HCT116 (cell line): ENCODE measurements at regions not wholly inside any gene's neighbourhood (a gene's known extent, or its start where the extent isn't known, plus 50 kb on each side); places are given as distances from the start of the nearest gene placed in this dataset.

Experiments
- ATAC-seq: fragments of 200-7000 bp; cut with Tn5 transposase; 2 replicates; pipeline ENCODE4 v1.9.1; 2020; ENCODE audit warnings: mild to moderate bottlenecking, moderate library complexity
- BruUV-seq: library from RNA; stranded (reverse); fragments of 400-500 nt; replicated peaks from 2 replicates; lab custom pipeline; 2021; lab: Mats Ljungman, UMichigan
- CTCF ChIA-PET: fragments of 300-600 bp; sonication (Branson Sonifier 250); formaldehyde crosslinking; loops from one replicate; lab custom pipeline; 2021; ENCODE audit warnings: antibody characterized with exemption; lab: Charles Lee
- POLR2A ChIA-PET: fragments of 300-600, 350-600 bp; sonication (Branson Sonifier 250); formaldehyde crosslinking; loops from one replicate; lab custom pipeline; 2021; ENCODE audit warnings: antibody characterized with exemption; lab: Charles Lee
- RAD21 ChIA-PET, 2 experiments: fragments of 300-600 bp; sonication (Branson Sonifier 250); formaldehyde crosslinking; loops; one replicate each; lab custom pipeline; 2023; ENCODE audit warnings: low total read pairs in 2 of 2; ENCODE audit not compliant: uncharacterized antibody in 2 of 2, unreplicated experiment in 2 of 2, low non-redundant PET in 1 of 2; lab: Charles Lee
- DNase-seq: peaks from one replicate; pipeline ENCODE4 v3.0.0-alpha.2; 2010; ENCODE audit warnings: low read depth, low spot score
- H2AFZ ChIP-seq: fragments of 200-600 bp; shearing (Covaris generic), sonication (generic); 2 replicates; pipeline ENCODE4 v1.6.1; 2017; ENCODE audit warnings: low read depth, mixed run types, mixed read lengths, antibody characterized with exemption, low read length; ENCODE audit not compliant: poor library complexity, severe bottlenecking
- H3K27ac ChIP-seq: 2 replicates; pipeline ENCODE4 v1.5.1; 2012; ENCODE audit warnings: low read depth, low read length
- H3K27me3 ChIP-seq: fragments of 200-600 bp; sonication (generic); 2 replicates; pipeline ENCODE4 v1.6.1; 2016; ENCODE audit warnings: mixed run types, low read length, mixed read lengths; ENCODE audit not compliant: insufficient read depth
- H3K36me3 ChIP-seq, 2 experiments: fragments of 200-500 bp in 1 of 2; fragments of 200-600 bp in 1 of 2; sonication (Bioruptor generic) in 1 of 2; sonication (generic) in 1 of 2; 2 replicates each; pipeline versions ENCODE4 v1.5.1 to v1.6.1; 2014 to 2016; ENCODE audit warnings: low read length in 2 of 2, inconsistent platforms in 1 of 2, mixed read lengths in 1 of 2, mixed run types in 1 of 2; ENCODE audit not compliant: insufficient read depth in 2 of 2, control insufficient read depth in 1 of 2
- H3K4me1 ChIP-seq, 2 experiments: fragments of 200-600 bp in 1 of 2; sonication (generic) in 1 of 2; 2 replicates each; pipeline versions ENCODE4 v1.5.1 to v1.6.1; 2012 to 2017; ENCODE audit warnings: low read length in 2 of 2, inconsistent platforms in 1 of 2, mild to moderate bottlenecking in 1 of 2, mixed read lengths in 1 of 2, mixed run types in 1 of 2, moderate library complexity in 1 of 2; ENCODE audit not compliant: insufficient read depth in 2 of 2, control insufficient read depth in 1 of 2
- H3K4me2 ChIP-seq: fragments of 200-600 bp; sonication (generic); 2 replicates; pipeline ENCODE4 v1.6.1; 2017; ENCODE audit warnings: mixed run types, low read length, mixed read lengths
- H3K4me3 ChIP-seq, 2 experiments: fragments of 200-600 bp in 1 of 2; sonication (generic) in 1 of 2; replicated peaks in 1 of 2; 2 replicates each; pipeline ENCODE4 v1.5.1; 2011 to 2016; ENCODE audit warnings: low read length in 2 of 2, control low read depth in 1 of 2, low read depth in 1 of 2, mild to moderate bottlenecking in 1 of 2, mixed read lengths in 1 of 2, mixed run types in 1 of 2
- H3K79me2 ChIP-seq: fragments of 200-600 bp; sonication (generic); 2 replicates; pipeline ENCODE4 v1.6.1; 2017; ENCODE audit warnings: mild to moderate bottlenecking, mixed run types, low read length, moderate library complexity, mixed read lengths; ENCODE audit not compliant: insufficient read depth
- H3K9ac ChIP-seq: fragments of 200-600 bp; sonication (generic); 2 replicates; pipeline ENCODE4 v1.6.1; 2016; ENCODE audit warnings: low read length, mixed read lengths
- H3K9me2 ChIP-seq: fragments of 200-600 bp; sonication (generic), shearing (Covaris generic); 2 replicates; pipeline ENCODE4 v1.6.1; 2017; ENCODE audit warnings: mixed run types, mild to moderate bottlenecking, moderate library complexity; ENCODE audit not compliant: insufficient read depth
- H3K9me3 ChIP-seq, 2 experiments: fragments of 200-500 bp in 1 of 2; fragments of 200-600 bp in 1 of 2; sonication (Bioruptor generic) in 1 of 2; sonication (generic) in 1 of 2; 2 replicates each; pipeline ENCODE4 v1.6.1; 2014 to 2017; ENCODE audit warnings: low read length in 2 of 2, mixed read lengths in 2 of 2, inconsistent platforms in 1 of 2, low read depth in 1 of 2, mild to moderate bottlenecking in 1 of 2, mixed run types in 1 of 2, moderate library complexity in 1 of 2; ENCODE audit not compliant: control insufficient read depth in 1 of 2, insufficient read depth in 1 of 2
- H4K20me1 ChIP-seq: fragments of 200-600 bp; sonication (generic), shearing (Covaris generic); 2 replicates; pipeline ENCODE4 v1.6.1; 2017; ENCODE audit warnings: mixed run types, mild to moderate bottlenecking, moderate library complexity; ENCODE audit not compliant: insufficient read depth
- CBX3 ChIP-seq: IDR thresholded peaks from 2 replicates; pipeline ENCODE4 v1.6.1; 2012; ENCODE audit warnings: low read depth
- ELF1 ChIP-seq: IDR thresholded peaks from 2 replicates; pipeline ENCODE4 v1.6.1; 2012; ENCODE audit warnings: low read depth, borderline replicate concordance
- EZH2 ChIP-seq: fragments of 200-600 bp; sonication (generic); IDR thresholded peaks from 2 replicates; pipeline ENCODE4 v1.6.1; 2017; ENCODE audit warnings: antibody characterized with exemption, mixed run types
- FOSL1 ChIP-seq: IDR thresholded peaks from 2 replicates; pipeline ENCODE4 v1.6.1; 2012; ENCODE audit warnings: low read depth
- JUND ChIP-seq: IDR thresholded peaks from 2 replicates; pipeline ENCODE4 v1.6.1; 2012
- POLR2AphosphoS5 ChIP-seq: IDR thresholded peaks from 2 replicates; pipeline ENCODE4 v1.6.1; 2011; ENCODE audit warnings: mild to moderate bottlenecking, low read depth, low read length, moderate library complexity
- SRF ChIP-seq: IDR thresholded peaks from 2 replicates; pipeline ENCODE4 v1.6.1; 2012; ENCODE audit warnings: low read depth
- ZFX ChIP-seq: fragments of 450-650 bp; IDR thresholded peaks from 2 replicates; pipeline ENCODE4 v1.6.1; 2017
- ZNF274 ChIP-seq: fragments of 200-500 bp; sonication (Bioruptor generic); IDR thresholded peaks from 2 replicates; pipeline ENCODE4 v1.6.1; 2014; ENCODE audit warnings: mild to moderate bottlenecking, low read depth, low read length, inconsistent platforms
- intact Hi-C: fragments of 100-400 bp; cut with micrococcal nuclease; formaldehyde crosslinking; loops from 2 replicates; pipeline ENCODE4 v1.10.0; 2022
- TF ChIP-seq, protein P1 (sequence below): IDR thresholded peaks from 2 replicates; pipeline ENCODE4 v1.6.1; 2011; ENCODE audit warnings: mild to moderate bottlenecking, low read length, moderate library complexity; ENCODE audit not compliant: insufficient replicate concordance; ENCODE audit errors: extremely low read depth

DNA sequence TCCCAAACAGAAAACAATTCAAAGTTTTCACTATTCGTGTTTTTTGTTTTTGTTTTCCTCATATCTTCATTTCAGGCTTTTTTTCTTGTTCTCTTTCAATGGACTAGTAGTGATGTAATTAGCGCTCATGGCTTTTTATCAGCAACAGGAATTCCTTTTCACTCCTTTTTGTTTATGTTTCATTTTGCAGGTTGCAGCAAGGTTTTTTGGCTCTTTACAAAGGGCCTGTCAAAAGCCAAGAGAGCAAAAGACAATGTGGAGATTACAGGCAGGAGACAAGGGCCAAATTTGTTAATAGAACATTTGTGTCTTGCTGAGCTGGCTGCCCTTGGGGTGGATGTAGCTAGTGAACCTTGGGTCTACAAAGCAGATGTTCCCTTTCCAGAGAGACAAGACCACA, 467.4 kb upstream of the CDH20 start:
- Histone ChIP-seq H3K4me3 (no peak overlapping the region), H3K9me2 (no peaks in the 10 kb centered on the region), H4K20me1 (no peaks in the 10 kb centered on the region; the same call in 1 of the 2 replicates), H3K79me2 (no peaks in the 10 kb centered on the region), H3K4me1 (no peaks in the 10 kb centered on the region), H2AFZ (no peak overlapping the region), H3K27me3 (peaks cover 10% of the 10 kb centered on the region; the same call in 1 of the 2 replicates), H3K36me3 (no peaks in the 10 kb centered on the region), H3K9me3 (no peaks in the 10 kb centered on the region; a peak in 1 of 4 replicates), H3K27ac (no peak overlapping the region), H3K9ac (no peak overlapping the region), H3K4me2 (no peak overlapping the region)
- TF ChIP-seq JUND: no peak
- TF ChIP-seq EZH2: no peak
- TF ChIP-seq FOSL1: no peak
- TF ChIP-seq ZFX: no peak
- no peak for TF ChIP-seq ELF1
- TF ChIP-seq SRF: no peak
- no peak for TF ChIP-seq ZNF274
- TF ChIP-seq POLR2AphosphoS5: no peak
- TF ChIP-seq, protein P1, sequence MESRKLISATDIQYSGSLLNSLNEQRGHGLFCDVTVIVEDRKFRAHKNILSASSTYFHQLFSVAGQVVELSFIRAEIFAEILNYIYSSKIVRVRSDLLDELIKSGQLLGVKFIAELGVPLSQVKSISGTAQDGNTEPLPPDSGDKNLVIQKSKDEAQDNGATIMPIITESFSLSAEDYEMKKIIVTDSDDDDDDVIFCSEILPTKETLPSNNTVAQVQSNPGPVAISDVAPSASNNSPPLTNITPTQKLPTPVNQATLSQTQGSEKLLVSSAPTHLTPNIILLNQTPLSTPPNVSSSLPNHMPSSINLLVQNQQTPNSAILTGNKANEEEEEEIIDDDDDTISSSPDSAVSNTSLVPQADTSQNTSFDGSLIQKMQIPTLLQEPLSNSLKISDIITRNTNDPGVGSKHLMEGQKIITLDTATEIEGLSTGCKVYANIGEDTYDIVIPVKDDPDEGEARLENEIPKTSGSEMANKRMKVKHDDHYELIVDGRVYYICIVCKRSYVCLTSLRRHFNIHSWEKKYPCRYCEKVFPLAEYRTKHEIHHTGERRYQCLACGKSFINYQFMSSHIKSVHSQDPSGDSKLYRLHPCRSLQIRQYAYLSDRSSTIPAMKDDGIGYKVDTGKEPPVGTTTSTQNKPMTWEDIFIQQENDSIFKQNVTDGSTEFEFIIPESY: no peak
- no peak for TF ChIP-seq CBX3
- intact Hi-C loops: no loop called here
- ATAC-seq (no peak), DNase-seq (no peak)
- BruUV-seq: no TSS peak
- RAD21 ChIA-PET: no interaction called here
- CTCF ChIA-PET: no interaction called here
- POLR2A ChIA-PET: no interaction called here
